NCI-H446 (cell line): ENCODE measurements at regions not wholly inside any gene's neighbourhood (a gene's known extent, or its start where the extent isn't known, plus 50 kb on each side); places are given as distances from the start of the nearest gene placed in this dataset.
A peak's percentile ranks its signal among the peaks of the same experiment; 100 is the strongest.
"Not testable (repeated sequence)": the region's sequence is repeated elsewhere in the genome, so short reads cannot be mapped to it uniquely, and the experiment has no call there.

Experiments used
- DNase-seq, 2 experiments: peaks; one replicate each; lab custom pipeline; 2025; lab: John Stamatoyannopoulos, UW

DNA sequence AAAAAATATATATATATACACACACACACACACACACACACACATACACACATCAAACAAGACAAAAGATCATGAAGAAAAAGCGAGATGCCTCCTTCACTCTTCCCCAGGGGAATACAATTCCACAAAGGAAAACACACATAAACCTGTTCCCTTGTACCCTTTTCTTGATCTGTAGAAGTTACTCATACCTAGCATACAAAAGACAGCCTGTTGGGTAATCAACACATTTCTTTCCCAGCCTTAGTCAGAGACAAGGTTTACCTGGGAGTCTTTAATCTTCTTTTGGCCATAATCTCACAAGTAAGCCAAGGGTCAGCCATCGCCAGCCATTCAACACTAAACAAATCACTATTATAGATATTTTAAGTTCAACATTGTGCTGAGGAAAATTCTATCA lies 407.0 kb downstream of the SUCLG1 start:
- no peak for DNase-seq

DNA sequence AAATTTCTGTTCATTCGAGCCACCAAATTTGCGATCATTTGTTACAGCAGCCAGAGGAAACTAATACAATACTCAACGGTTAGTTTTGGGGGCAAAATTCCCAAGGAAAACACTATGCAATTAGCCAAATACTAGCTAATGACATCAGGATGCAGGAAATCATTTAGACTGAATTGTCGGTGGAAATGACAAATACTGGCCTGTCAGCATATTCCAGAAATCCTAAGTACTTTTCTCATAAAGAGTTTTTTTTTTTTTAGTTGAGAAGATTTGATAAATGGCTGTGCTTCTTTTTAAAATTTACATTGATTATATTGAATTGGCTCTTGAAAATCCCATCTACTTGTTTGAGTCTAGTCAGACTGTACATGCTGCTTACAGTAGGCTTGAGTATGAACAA lies 410.1 kb downstream of the SUCLG1 start:
- no peak for DNase-seq

DNA sequence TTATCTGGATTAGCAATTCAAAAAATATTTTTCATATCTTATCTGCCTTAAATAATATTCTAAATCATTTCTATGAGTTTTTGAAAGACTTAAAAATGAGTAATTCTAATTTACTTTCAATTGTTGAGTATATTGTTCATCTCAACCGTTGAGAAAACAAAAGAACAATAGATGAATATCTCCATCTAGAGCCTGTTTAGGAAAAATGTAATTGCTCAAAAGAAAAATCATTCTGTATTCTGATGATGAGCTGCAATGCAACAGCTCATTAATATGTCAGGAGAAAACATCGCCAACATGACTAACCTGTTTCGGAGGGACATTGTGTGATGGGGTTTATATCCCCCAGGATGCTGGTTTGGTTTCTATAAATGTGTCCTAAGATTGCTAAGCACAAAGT lies 417.6 kb downstream of the SUCLG1 start:
- no peak for DNase-seq

DNA sequence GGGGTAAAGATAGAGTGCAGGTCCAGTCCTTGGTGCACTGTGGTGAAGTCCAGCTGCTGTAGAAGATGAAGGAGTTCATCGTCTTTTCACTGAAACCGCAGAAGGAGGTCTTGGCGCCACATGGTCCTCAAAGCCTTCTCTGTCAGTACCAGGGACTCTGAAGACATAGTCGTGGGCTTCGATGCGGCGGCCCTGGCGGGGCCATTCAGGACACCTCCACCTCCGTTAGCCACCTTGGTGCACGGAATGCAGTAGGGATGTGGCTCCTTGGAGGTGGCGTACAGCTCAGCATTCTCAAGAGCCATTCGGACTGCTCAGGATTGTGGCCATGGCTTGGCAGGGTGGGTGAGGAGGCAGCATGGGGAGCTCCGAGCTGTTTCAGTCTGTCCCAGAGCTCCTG lies 418.8 kb downstream of the SUCLG1 start:
- DNase-seq: no peak

DNA sequence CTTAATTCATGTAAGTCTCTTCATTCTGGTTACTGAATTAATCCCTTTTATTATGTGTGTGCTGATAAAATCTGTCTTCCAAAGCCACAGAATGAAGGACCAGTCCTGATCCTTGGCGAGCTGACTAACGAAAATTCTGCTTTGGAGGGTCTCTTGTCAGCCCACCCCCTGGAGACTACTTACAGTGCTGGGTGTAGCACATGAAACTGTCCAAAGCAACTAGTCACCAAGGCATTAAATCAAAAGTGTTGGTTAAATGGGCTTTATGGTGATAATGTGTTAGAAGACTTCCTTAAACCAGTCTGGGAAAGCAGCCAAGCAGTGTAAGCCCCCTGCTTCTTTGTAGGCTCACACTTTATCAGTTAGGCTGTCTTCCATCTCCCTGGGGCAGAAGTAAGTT lies 420.2 kb downstream of the SUCLG1 start:
- no peak for DNase-seq

DNA sequence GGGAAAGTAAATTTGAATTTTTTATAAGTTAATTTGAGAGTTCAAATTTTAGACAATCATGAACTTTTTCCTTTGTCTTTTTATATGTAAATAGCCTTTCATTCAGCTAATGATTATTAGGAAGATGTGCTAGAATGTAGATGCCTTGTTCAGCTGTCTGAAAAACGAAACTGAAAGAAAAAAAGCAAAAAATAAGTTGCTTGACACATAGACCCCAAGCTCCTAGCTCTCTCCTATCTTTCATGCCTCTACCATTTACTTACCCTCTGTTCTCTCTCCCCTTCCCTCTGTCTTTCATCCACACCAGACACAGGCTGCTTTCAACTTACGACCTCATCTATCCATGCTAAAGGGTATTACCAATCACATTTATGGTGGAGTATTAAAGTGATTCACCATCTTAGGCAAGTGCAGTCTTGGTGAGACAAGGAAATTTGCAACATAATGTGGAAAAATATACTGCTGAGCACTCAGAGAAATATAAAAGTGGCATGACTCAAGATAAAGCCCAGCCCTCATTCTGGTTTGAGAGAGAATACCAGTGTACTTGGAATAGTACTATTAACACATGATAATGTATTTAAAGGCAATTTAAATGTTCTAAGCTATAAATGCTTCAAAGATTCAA lies 425.6 kb downstream of the SUCLG1 start:
- DNase-seq: no peak

DNA sequence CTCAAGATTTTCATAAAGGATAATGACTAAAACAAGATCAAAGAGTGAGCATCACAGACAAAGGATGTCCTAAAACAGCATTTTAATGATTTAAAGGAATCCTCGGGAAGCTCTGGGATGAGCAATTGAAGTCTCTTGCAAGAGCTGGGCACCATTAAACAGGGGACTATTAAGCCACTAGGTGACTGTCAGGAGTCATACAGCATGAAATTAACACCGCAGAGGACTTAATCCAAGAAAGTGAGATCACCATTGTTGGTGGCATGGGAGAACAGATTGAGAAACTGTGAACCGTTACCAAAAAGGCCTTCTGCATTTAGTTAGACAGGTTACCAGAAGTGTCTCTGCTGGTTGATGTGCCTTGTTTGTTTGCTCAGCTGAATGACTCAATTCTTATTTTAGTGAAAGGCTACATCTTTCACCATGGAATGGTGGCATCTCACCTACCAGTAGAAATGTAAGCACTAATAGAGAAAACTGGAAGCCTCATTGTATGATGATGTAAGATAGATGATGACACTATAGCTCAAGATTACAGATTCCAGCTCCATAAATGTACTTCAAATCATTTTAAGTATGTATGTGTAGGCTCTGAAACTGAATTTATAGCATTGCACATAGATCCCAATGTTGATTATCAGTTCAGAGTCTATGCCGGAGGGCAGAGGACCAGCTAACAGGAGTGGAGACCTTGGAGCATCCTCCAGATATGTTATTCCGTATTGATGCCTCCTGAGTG lies 427.6 kb downstream of the SUCLG1 start:
- DNase-seq: no peak

DNA sequence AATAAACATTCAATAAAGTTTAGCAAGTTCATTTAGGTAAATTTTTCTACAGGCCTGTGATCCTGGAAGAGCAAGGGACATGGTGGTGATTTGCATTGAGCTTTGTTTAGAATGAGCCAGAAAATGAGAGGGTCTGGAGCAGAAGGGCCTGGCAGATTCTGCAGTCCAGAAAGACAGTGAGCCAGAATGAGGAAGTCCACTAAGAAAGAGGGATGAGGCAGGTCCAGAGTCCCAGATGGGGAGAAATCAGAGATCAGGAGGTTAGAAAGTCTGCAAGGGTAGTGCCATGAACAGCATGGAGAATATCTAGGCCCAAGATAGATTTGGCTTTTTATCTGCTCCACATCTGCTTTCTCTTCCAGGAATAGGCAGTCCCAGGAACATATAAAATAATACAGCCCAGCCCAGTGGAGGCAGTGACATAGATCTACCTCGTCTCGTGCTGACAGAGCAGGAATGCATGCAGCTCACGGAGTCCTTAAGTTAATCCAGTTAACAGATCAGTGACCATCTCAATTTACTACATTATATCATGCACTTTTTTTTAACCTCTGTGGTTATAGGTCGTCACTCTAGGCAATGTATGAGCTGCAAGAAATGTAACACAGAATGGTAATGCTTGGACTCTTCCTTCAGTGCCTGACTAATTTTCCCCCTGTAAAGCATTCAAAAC lies 429.0 kb downstream of the SUCLG1 start:
- no peak for DNase-seq

DNA sequence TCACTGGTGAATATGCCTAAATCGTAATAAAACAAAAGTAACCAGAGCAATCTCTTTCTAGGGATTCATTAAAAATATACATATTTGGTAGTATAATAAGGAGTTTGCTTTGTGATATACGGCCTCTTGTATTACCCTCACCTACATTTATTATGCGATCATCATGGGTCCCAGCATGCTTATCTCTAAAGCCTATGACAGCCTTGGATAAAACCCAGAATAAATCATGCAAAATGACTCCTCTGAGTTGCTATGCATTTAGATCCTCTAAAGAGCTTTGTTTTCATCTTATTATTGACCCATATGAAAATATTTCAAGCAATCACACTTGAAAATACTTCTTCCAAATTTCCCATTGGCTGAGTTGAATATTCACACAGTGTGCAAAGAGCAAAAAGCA lies 432.3 kb downstream of the SUCLG1 start:
- DNase-seq: no peak

DNA sequence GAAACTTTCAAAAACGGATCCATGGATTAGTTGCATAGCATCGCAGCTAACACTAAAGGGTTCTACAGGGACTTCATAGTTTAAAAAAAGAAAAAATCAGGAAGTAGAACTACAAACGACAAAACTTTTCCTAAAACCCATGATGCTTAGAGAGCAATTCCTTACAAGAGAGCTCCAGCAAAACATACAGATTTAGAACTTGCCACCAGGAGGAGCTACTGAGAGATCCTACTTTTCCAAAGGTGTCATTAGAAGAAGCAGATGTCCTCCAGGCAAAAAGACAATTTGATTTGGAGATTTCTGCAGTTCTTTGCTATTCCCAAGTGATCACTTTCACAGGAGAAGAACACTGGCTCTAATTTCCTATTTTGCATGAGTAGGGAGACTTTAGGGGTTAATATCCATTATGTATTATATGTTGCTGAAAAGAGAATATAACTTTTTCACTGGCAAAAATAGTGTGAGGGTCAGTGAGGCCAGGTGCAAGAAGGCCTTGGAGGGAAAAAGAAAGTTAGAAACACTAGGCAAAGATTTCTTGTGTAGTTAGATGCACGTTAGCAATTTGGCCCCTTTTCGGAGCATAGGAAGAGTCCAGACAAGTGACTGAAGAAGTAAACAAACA lies 436.2 kb downstream of the SUCLG1 start:
- DNase-seq: peak; percentile 43 to 70

DNA sequence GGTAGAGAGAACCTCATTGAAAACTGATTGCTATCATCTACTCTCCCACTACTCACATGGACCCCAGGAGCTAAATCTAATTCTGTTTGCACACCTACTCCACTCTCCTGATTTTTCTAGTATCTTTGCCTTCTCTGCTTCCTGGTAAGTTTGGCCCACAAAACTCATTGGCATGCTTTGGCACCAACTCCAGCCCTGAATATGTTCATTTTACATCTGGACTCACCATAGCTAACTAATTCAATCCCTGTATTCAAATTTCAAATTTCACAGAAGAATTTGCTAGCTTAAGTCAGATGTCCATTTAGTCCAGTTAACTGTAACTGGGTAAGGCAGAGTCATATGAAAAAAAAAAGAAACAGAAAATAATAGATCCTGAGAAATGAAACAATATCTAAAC lies 442.1 kb downstream of the SUCLG1 start:
- no peak for DNase-seq

DNA sequence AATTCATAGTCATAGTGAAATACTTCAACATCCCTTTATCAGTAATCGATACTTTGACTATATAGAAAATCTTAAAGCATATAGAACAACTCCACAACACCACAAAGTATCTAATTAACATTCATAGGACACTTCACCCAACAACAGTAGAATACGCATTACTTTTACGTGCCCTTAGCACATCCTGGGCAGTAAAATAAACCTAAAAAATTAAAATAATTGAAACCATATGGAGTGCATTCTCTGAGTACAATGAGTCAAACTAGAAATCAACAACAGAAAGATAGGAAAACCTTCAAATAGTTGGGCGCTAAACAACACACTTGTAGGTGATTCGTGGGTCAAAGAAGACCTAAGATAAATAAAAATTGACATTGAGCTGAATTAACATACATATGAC lies 442.9 kb downstream of the SUCLG1 start:
- no peak for DNase-seq

DNA sequence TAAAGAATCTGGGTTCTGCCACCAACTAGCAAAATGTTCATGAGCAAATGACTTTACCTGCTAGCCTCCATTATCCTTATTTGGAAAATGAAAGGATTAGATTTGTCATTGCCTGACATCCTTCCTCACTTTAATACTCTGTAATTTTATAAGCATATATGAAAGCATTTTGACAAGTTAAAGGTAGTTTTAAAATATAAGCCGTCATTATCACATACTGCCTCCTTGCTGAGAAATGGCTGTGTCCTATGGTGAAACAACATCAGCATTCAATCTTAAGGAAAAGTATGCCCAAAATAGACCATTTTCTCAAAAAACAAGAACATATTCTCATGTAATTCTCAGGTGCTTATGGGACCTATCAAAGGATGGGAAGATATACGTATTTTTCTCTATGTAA lies 461.2 kb downstream of the SUCLG1 start:
- no peak for DNase-seq

DNA sequence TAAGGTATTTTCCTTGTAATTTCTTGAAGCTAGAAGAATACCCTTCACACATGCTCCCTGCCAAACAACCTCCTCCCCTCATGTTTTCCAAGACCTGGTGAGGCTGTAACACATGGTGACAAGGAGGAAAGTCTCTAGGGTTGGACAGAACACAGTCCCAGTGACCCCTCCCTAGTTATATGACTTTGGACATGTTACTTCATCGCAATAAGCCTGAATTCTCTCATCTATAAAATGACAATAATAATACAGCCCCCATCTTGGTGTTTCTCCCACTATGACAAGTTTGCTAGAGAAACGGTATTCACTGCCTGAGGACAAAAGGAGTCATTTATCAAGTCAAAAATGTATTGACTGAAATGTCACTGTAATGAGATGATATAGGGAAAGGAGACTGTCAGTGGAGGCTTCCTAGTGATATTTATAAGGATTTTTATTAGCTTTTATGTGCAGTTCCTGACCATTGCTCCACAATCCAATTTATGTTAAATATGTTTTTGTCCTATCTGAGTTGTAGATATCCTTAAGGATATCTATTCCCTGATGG lies 464.4 kb downstream of the SUCLG1 start:
- DNase-seq: no peak

DNA sequence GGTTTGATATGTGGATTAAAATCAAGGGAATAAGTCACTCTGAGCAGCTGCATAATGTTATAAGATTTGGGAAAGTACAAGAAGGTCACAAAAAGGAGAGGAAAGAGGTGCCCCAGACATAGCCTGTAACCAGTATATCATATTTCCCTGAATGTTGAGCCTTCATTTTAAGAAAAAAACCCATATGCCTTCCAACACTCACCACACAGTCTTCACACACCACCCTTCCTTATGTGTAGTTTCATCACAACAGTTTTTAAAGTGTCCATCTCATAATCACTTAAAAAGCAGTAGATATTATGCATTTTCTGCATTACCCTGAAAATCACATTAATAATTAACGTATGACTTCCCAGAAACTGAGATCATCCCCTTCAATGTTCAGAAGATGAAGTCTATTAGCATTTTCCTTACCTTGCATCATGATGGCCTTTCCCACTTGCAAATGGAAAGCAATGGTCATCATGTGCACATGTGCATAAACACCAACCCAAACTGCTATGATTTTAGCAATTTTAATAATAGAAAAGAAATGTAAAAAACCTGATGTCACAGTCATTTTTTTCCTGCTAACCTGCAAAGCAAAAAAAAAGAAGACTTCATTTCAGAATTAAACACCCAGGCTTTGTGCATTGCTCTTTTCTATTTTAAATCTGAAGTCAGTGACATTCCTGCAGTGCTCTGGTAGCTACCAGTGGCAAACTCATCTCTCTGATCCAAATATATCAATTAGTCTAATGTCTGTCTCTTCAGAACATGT lies 465.0 kb downstream of the SUCLG1 start:
- no peak for DNase-seq

DNA sequence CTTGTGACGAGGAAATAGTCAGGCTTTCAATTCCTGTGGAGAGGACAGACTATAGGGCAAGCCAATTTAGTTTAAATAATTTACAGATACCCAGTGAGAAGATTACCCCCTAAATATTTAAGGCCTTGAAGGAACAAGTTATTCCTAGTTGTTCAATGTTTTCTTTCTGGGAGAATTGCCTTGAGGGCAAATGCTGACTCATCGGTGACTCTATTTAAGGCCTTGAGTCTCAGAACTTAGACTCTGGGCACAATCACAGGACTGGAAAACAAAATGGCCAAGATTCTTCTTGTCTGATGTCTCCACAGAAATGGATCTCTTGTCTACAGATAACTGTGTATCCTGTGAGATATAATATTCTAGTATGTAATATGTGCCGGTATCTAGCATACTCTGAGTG lies 467.1 kb downstream of the SUCLG1 start:
- no peak for DNase-seq

DNA sequence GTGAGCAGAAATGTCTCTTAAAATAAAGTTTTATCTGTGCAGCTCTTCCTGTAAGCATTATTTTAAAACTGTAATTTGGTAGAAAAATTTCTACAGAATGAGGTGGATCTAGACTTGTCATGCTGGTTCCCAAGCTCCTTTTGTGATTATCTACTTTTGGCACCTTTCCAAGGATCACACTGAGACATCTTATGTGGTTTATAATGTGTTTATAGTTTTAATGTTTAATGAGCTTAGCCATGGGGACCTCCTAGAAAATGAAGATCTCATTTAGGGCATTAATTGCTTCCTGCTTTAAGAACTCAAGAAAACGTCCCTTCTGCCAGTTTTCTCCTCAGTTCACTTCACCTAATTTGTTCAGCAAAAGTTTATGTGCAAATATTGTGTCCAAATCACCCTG lies 468.4 kb downstream of the SUCLG1 start:
- DNase-seq: no peak

DNA sequence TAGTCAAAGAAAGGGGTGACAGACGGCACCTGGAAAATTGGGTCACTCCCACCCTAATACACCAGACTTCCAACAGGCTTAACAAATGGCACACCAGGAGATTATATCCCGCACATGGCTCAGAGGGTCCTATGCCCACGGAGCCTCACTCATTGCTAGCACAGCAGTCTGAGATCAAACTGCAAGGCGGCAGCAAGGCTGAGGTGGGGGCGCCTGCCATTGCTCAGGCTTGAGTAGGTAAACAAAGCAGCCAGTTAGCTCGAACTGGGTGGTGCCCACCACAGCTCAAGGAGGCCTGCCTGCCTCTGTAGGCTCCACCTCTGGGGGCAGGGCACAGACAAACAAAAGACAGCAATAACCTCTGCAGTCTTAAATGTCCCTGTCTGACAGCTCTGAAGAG lies 482.5 kb downstream of the SUCLG1 start:
- not testable (repeated sequence) for DNase-seq

DNA sequence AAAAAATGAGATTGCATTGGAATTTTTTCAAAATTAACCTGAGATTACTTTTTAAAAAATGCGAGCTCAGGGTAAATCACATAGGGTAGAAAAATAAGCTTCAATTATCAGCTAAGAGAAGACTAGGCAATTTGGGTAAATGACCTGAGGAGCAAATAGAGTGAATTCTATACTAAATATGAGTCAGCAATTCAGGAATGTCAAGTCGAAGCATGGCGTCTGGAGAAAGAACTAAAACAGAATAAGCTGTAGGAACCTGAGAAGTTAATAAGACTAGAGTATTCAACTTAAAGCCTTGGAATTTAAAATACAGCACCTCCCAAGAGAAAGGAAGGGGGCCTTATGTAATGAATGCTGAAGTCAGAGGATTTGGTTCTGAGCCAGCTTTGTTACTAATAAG lies 487.0 kb downstream of the SUCLG1 start:
- no peak for DNase-seq

DNA sequence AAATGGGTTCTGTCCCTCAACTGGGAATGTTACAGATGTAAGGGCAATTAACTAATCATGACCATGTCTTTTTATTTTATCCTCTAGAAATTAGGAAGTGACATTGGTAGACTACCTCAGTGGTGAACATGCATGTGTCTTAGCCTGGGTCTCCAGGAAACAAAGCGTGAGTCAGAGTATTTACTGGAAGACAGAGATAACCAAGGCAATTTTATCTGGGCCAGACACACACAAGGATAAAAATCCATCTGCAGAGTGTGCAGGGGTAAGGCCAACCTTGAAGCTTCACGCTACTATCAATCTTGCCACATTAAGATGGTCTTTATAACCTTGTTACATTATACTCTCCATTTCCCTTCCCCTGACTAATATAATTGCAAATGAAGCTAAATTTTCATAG lies 487.5 kb downstream of the SUCLG1 start:
- no peak for DNase-seq

DNA sequence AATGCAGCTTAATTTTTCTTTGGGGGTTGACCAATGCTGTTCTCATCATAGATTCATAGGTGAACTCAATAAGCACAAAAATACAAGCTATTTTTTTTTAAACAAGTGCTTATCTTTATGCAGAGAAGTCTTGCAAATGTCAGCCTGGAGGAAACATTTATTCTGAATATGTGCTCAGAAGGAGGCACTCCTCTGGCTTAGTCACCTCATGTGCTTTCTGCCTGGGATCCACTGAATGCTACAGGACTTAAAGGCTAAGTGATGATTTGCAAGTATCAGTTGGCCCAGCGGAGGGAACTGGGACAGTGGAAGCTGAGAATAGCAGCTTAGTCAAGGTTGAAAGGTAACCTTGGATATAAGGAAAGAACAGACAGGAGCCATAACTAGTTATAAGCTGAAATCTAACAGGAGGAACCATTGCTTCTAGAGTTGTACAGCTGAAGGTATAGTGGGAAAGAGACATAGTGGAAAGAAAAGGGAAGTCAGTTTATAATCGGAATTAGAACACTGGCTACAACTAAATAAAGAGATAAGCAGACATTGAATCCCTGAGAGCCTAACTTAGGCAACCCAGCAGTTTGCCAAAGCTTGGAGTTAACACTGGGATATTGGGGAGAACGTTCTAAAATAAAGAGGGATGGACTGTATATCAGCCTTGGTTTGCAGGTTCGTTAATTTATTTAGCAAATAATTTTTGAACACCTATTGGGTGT lies 488.7 kb downstream of the SUCLG1 start:
- DNase-seq: no peak
